Esophagus muscularis mucosa (tissue), 4 donors: ENCODE measurements at regions not wholly inside any gene's neighbourhood (a gene's known extent, or its start where the extent isn't known, plus 50 kb on each side); places are given as distances from the start of the nearest gene placed in this dataset.

Experiments
- DNase-seq: peaks from one replicate; pipeline ENCODE4 v3.0.0-alpha.2; 2017; ENCODE audit errors: extremely low spot score
- H3K27ac ChIP-seq, 4 donors: fragments of 200-600 bp; sonication (generic); replicated peaks in 1 of 4; 1 replicate in 3 of 4; 2 replicates in 1 of 4; pipeline ENCODE4 v1.5.1; 2016 to 2019; ENCODE audit warnings: mild to moderate bottlenecking in 1 of 4
- H3K27me3 ChIP-seq, 4 donors: fragments of 200-600 bp; sonication (generic); one replicate each; pipeline versions ENCODE4 v1.5.1 to v1.6.0; 2016 to 2019
- H3K36me3 ChIP-seq, 4 donors: fragments of 200-600 bp; sonication (generic); one replicate each; pipeline ENCODE4 v1.5.1; 2016 to 2019
- H3K4me1 ChIP-seq, 4 donors: fragments of 200-600 bp; sonication (generic); one replicate each; pipeline ENCODE4 v1.5.1; 2016 to 2019
- H3K4me3 ChIP-seq, 4 donors: fragments of 200-600 bp; sonication (generic); 1 replicate in 2 of 4; 2 replicates in 2 of 4; pipeline ENCODE4 v1.5.1; 2016 to 2019; ENCODE audit warnings: mild to moderate bottlenecking in 4 of 4, moderate library complexity in 1 of 4
- H3K9me3 ChIP-seq, 4 donors: fragments of 200-600 bp; sonication (generic); 1 replicate in 3 of 4; 2 replicates in 1 of 4; pipeline ENCODE4 v1.5.1; 2016 to 2019
- CTCF ChIP-seq, 3 experiments: fragments of 200-600 bp in 2 of 3; fragments of 450-650 bp in 1 of 3; sonication (generic) in 2 of 3; IDR thresholded peaks; one replicate each; pipeline ENCODE4 v1.5.1; 2017 to 2019; ENCODE audit warnings: antibody characterized with exemption in 3 of 3, mild to moderate bottlenecking in 2 of 3, moderate library complexity in 1 of 3
- EP300 ChIP-seq: sonication (generic); formaldehyde crosslinking; IDR thresholded peaks from one replicate; pipeline ENCODE4 v1.6.1; 2017; ENCODE audit warnings: antibody characterized with exemption
- POLR2A ChIP-seq: fragments of 450-650 bp; IDR thresholded peaks from one replicate; pipeline ENCODE4 v1.6.1; 2017; ENCODE audit warnings: antibody characterized with exemption, moderate library complexity, mild to moderate bottlenecking, low read depth
- POLR2AphosphoS5 ChIP-seq, 2 donors: sonication (generic); formaldehyde crosslinking; IDR thresholded peaks; one replicate each; pipeline ENCODE4 v1.6.1; 2017; ENCODE audit warnings: antibody characterized with exemption in 2 of 2
- WGBS: methylation state at CpG from one replicate; pipeline ENCODE4 v1.1.5; 2018; 5-methylcytosine and 5-hydroxymethylcytosine counted together
- intact Hi-C: fragments of 100-400 bp; cut with DNase I; formaldehyde crosslinking; loops from one replicate; pipeline ENCODE4 v1.15.1; 2023

- intact Hi-C loops: no loop called here
- 84% methylated on average over 2 of the region's 2 CpGs for WGBS
- H3K36me3 ChIP-seq: no peaks in the 10 kb centered on the region
Measured at GRCh38 chr4:111126340-111126739, 503.5 kb upstream of the PITX2 start.

GRCh38 chr4:111127841-111128240 lies 505.0 kb upstream of the PITX2 start:
- WGBS: 74% methylated on average over 5 of the region's 5 CpGs
- no peaks in the 10 kb centered on the region for H3K36me3 ChIP-seq
- H3K9me3 ChIP-seq: no peaks in the 10 kb centered on the region
- H3K4me1 ChIP-seq: no peaks in the 10 kb centered on the region
- DNase-seq: no peak
- no peaks in the 10 kb centered on the region for H3K27me3 ChIP-seq
- TF ChIP-seq EP300: no peak
- no peak for TF ChIP-seq POLR2AphosphoS5 (IDR thresholded peaks at IDR 0.05)
- no peak for TF ChIP-seq POLR2A
- TF ChIP-seq CTCF (IDR thresholded peaks at IDR 0.05): no peak
- H3K4me3 ChIP-seq: no peak overlapping the region
- intact Hi-C loops: no loop called here
- H3K27ac ChIP-seq: no peak overlapping the region

More at GRCh38 chr4:111126340-111126739, 503.5 kb upstream of the PITX2 start:
- no peak for DNase-seq
- Histone ChIP-seq H3K4me1 (no peaks in the 10 kb centered on the region), H3K27ac (no peak overlapping the region), H3K9me3 (no peaks in the 10 kb centered on the region), H3K4me3 (no peak overlapping the region), H3K27me3 (no peaks in the 10 kb centered on the region)
- TF ChIP-seq POLR2AphosphoS5 (IDR thresholded peaks at IDR 0.05): no peak
- no peak for TF ChIP-seq EP300
- no peak for TF ChIP-seq CTCF (IDR thresholded peaks at IDR 0.05)
- no peak for TF ChIP-seq POLR2A

GRCh38 chr4:111128327-111128726 lies 505.4 kb upstream of the PITX2 start:
- 88% methylated on average over 1 of the region's 1 CpG for WGBS
- DNase-seq: no peak
- Histone ChIP-seq H3K27me3 (no peaks in the 10 kb centered on the region), H3K36me3 (no peaks in the 10 kb centered on the region), H3K4me1 (no peaks in the 10 kb centered on the region), H3K27ac (no peak overlapping the region), H3K9me3 (no peaks in the 10 kb centered on the region), H3K4me3 (no peak overlapping the region)
- TF ChIP-seq EP300 (no peak), POLR2AphosphoS5 (IDR thresholded peaks at IDR 0.05) (no peak), CTCF (IDR thresholded peaks at IDR 0.05) (no peak), POLR2A (no peak)
- intact Hi-C loops: no loop called here

- no peak overlapping the region for H3K27ac ChIP-seq
- H3K4me3 ChIP-seq: no peak overlapping the region
- H3K9me3 ChIP-seq: peaks cover 0 to 7% (median 1%) of the 10 kb centered on the region in 4 donors
- no peak for TF ChIP-seq POLR2A
- no peak for TF ChIP-seq POLR2AphosphoS5 (IDR thresholded peaks at IDR 0.05)
- TF ChIP-seq EP300: no peak
- no peak for TF ChIP-seq CTCF (IDR thresholded peaks at IDR 0.05)
- H3K4me1 ChIP-seq: no peaks in the 10 kb centered on the region
- 86% methylated on average over 1 of the region's 1 CpG for whole genome bisulfite sequencing
- DNase-seq: no peak
- H3K36me3 ChIP-seq: no peaks in the 10 kb centered on the region
- intact Hi-C loops: no loop called here
- H3K27me3 ChIP-seq: no peaks in the 10 kb centered on the region
Measured at GRCh38 chr4:111136438-111136837, 513.6 kb upstream of the PITX2 start.

GRCh38 chr4:111136967-111137366 lies 514.1 kb upstream of the PITX2 start:
- Histone ChIP-seq H3K9me3 (peaks cover 0 to 7% (median 1%) of the 10 kb centered on the region in 4 donors), H3K36me3 (no peaks in the 10 kb centered on the region), H3K27ac (no peak overlapping the region), H3K4me1 (no peaks in the 10 kb centered on the region), H3K4me3 (no peak overlapping the region), H3K27me3 (no peaks in the 10 kb centered on the region)
- TF ChIP-seq EP300 (no peak), POLR2A (no peak), POLR2AphosphoS5 (IDR thresholded peaks at IDR 0.05) (no peak), CTCF (IDR thresholded peaks at IDR 0.05) (no peak)
- intact Hi-C loops: no loop called here
- DNase-seq: no peak
